ENCODE measurements at regions not wholly inside any gene's neighbourhood (a gene's known extent, or its start where the extent isn't known, plus 50 kb on each side); places are given as distances from the start of the nearest gene placed in this dataset.
"Not testable (repeated sequence)": the region's sequence is repeated elsewhere in the genome, so short reads cannot be mapped to it uniquely, and the experiment has no call there.

GRCh38 chr12:70069221-70070105 is 173.8 kb upstream of the CNOT2 start:
- DNase-seq (ENCODE audit: low read depth), result no peak

DNA sequence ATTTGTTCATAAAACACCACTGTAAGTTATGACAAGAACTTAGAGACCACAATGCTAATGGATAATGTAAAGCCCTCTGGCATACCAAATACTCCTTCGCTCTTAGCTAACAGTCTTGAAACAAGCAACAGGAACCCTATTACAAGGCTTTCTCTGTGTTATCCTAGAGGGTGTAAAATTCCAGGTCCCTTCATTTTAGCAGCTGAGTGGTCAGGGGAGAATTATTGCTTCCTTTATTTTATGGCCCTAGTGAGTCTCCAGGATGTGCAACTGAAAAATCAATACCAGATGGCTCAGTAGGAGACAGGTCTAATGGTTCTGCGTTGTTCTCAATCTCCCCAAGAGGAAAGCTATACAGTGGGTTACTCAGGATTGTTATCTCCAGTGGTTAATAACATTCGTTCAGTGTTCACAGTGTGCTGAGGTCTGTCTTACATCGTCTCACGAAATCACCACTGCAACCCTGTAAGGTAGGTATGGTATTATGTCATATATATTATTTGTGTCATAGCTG is 172.7 kb upstream of the CNOT2 start:
- no peak for DNase-seq (ENCODE audit: low read depth)

GRCh38 chr12:70074510-70074909 is 168.7 kb upstream of the CNOT2 start:
- DNase-seq (ENCODE audit: low read depth), result no peak

- no peak for DNase-seq (ENCODE audit: low read depth)
Observed at GRCh38 chr12:70077441-70077840, 165.8 kb upstream of the CNOT2 start.

GRCh38 chr12:70078161-70078560 is 165.1 kb upstream of the CNOT2 start:
- no peak for DNase-seq (ENCODE audit: low read depth)

GRCh38 chr12:70080566-70080965 is 162.7 kb upstream of the CNOT2 start:
- DNase-seq (ENCODE audit: low read depth), result no peak

DNA sequence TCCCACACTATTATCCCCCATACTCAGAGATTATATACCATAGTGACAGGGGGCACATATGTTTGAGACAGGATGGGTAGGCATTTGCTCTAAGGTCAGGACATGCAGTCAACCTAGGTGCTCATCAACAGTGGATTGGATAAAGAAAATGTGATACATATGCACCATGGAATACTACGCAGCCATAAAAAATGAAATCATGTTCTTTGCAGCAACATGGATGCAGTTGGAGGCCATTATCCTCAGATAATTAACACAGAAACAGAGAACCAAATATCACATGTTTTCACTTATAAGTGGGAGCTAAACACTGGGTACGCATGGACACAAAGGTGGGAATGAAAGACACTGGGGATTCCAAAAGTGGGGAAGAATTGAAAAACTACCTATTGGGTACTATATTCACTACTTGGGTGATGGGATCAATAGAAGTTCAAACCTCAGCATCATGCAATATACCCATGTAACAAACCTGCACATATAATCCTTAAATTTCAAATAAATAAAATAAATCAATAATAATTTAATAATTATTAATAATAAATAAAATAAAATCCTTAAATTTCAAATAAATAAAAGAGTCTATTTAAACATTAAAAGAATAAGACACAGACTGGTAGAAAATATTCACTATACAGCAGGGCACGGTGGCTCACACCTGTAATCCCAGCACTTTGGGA is 160.1 kb upstream of the CNOT2 start:
- no peak for DNase-seq (ENCODE audit: low read depth)

DNA sequence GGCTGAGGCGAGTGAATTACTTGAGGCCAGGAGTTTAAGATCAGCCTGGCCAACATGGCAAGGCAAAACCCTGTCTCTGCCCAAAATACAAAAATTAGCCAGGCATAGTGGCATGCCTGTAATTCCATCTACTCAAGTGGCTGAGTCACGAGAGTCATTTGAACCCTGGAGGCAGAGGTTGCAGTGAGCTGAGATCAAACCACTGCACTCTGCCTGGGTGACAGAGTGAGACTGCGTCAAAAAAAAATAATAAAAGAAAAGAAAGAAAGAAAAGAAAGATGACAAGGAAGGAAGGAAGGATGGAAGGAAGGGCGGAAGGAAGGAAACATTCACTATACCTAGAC is 159.6 kb upstream of the CNOT2 start:
- no peak for DNase-seq (ENCODE audit: low read depth)

- DNase-seq (ENCODE audit: low read depth), result not testable (repeated sequence)
Observed at GRCh38 chr12:70086372-70086771, 156.9 kb upstream of the CNOT2 start.

GRCh38 chr12:70091021-70091521 is 152.2 kb upstream of the CNOT2 start:
- no peak for DNase-seq (ENCODE audit: low read depth)

GRCh38 chr12:70094467-70094866 is 148.8 kb upstream of the CNOT2 start:
- DNase-seq (ENCODE audit: low read depth), result no peak

DNA sequence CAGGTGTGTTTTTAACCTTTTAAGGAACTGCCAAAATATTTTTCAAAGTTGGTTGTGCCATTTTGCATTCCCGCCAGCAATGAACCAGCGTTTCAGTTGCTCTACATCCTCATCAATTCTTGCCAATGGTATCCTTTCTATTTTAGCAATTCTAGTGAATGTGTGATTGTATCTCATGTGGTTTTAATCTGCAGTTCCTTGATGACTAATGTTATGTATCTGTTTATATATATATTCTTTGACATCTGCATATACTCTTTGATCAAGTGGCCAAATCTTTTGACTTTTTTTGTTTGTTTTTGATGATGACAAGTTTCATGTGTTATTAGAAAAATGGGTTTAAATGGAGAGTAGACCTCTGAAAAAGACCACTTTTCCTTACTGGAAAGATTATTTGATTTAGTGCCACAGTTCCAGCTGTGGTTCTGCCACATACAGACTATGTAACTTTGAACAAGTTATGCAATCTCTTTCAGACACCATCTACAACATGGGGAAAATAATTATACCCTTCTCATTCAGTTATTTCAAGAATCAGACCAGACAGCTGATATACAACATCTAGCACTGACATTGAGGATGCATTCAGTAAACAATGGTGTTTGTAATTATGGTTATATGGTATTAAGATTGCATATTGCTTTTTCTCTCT is 146.3 kb upstream of the CNOT2 start:
- DNase-seq (ENCODE audit: low read depth), result no peak

DNA sequence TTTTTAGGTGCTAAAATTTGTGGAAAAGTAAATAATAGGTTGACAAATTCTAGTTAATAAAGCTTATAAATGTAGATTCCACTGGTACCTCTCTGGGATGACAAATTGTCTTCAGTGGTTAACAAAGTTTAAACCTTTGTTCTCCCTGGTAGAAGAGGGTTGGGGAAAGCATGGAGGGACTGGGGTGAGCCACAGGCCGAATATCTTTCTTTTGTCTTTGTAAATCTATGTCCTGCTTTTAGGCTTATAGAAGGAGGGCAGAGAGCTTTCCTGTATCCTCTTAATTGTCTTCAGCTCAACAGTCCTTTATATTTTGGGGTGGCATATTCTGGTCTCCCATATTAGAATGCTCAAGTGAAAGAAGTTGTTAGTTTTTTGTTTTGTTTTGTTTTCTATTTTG is 142.2 kb upstream of the CNOT2 start:
- DNase-seq (ENCODE audit: low read depth), result no peak

- no peak for DNase-seq (ENCODE audit: low read depth)
Observed at GRCh38 chr12:70106347-70106746, 136.9 kb upstream of the CNOT2 start.

- no peak for DNase-seq (ENCODE audit: low read depth)
Observed at GRCh38 chr12:70110085-70110484, 133.1 kb upstream of the CNOT2 start.

DNA sequence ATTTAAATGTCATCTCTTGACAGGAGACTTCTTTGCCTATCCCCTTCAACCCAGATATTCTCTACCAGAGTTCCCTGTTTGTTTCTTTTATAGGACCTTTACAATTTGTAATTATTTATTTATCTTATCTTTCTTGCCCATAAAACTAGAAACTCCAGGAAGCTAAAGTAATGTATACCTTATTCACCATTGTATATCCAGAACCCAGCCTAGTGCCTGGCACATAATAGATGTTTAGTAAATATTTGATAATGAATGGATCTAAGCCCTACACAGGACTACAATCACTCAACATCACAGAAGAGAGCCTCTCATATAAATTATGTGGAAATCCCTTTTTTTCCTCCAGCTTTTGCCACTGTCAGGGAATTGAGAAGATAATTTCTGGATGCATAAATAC is 125.6 kb upstream of the CNOT2 start:
- DNase-seq (ENCODE audit: low read depth), result no peak

DNA sequence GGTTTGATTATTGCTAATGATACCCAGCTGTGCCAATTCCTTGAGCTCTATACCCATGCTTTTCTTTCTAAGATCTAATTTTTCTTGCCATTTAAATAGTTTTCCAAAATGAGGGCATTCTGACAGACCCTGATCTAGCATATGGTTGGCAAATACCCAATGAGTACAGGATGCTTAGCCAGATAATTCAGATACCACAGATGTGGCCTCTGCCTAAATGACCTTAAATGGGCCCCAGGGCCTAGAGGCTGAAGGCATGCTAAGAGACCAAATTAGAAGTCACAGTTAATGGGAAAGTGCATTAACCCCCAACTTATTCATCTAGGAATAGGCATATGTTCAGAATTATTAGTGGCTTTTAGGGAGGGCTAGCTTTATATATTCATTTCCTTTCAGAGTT is 122.3 kb upstream of the CNOT2 start:
- no peak for DNase-seq (ENCODE audit: low read depth)

DNA sequence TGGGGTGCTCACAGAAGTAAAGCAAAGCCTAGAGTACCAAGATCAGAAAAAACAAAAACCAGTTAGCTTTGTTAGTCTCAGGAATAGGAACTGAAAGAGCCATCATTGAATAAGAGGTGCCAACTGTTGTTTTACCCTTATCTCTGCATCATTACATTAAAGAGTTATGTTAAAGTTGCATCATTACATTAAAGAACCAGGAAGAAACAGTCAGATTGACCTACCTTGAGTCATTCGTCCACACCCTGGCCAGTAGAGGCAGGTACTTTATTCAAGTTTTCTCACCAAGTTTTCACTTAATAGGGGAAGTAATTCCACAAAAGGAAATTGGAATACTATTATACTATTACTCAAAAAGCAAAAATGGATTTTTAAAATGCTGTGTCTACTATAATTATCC is 121.7 kb upstream of the CNOT2 start:
- DNase-seq (ENCODE audit: low read depth), result no peak

DNA sequence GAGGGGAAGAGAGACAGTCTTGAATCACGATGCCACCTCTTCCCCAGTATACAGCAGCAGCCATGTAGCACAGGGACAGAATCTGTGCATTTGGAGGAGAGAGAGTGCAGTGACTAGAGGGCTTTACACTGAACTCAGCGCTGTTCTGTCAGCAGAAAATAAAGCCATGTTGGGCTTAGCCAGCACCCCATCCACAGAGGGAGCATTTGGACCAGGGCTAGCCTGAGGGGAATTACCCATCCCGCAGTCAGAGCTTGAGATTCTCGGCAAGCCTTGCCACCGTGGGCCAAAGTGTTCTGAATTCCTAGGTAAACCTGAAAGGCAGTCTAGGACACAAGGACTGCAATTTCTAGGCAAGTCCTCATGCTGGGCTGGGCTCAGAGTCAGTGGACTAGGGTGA is 120.4 kb upstream of the CNOT2 start:
- DNase-seq (ENCODE audit: low read depth), result no peak

GRCh38 chr12:70149013-70149412 is 94.2 kb upstream of the CNOT2 start:
- DNase-seq (ENCODE audit: low read depth), result no peak

DNA sequence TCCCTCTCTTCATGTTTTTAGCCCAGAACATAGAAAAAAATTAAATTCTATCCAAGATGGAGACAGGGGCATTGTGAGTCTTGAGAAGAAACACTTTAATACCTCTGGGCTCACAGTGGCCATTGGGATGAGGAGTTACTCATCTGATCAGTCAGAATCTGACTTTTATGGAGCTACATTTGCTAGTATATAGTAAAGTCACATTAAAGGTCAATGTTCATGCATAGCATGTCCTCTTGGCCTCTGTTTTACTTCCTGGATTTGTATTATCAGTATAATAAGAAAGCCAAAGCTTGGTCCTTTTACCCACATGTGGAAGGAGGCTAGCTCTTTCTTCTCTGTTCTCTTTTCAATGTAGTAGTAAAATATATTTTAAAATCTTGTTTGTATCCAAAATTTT is 93.6 kb upstream of the CNOT2 start:
- no peak for DNase-seq (ENCODE audit: low read depth)

DNA sequence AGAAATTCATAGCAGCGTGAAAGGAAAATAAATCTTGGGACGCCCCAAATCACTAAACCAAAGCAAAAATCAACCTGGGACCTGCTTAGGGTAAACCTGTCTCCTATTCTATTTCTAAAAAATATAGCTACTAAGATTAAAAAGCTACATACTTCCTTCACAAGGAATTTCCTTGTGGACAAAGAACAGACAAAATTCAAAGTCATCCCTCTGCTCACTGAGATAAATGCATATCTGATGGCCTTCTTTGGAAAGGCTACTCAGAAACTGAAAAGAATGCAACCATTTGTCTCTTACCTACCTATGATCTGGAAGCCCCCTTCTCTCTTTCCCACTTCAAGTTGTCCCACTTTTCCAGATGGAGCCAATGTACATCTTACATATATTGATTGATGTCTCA is 93.0 kb upstream of the CNOT2 start:
- no peak for DNase-seq (ENCODE audit: low read depth)

GRCh38 chr12:70151993-70152392 is 91.2 kb upstream of the CNOT2 start:
- DNase-seq (ENCODE audit: low read depth), result no peak

Measured in RPMI7951 (cell line).